GM12865 (cell line): ENCODE measurements at regions not wholly inside any gene's neighbourhood (a gene's known extent, or its start where the extent isn't known, plus 50 kb on each side); places are given as distances from the start of the nearest gene placed in this dataset.
"Not testable (repeated sequence)": the region's sequence is repeated elsewhere in the genome, so short reads cannot be mapped to it uniquely, and the experiment has no call there.

ENCODE experiments used
- DNase-seq: peaks from one replicate; pipeline ENCODE4 v3.0.0; 2010; ENCODE audit warnings: low read depth
- H3K4me3 ChIP-seq: 2 replicates; pipeline ENCODE4 v1.5.1; 2011; ENCODE audit warnings: mild to moderate bottlenecking, low read depth, low read length, control low read depth
- CTCF ChIP-seq: IDR thresholded peaks from 2 replicates; pipeline ENCODE4 v1.5.1; 2011; ENCODE audit warnings: low read length, control low read depth, low read depth, inconsistent platforms; ENCODE audit not compliant: insufficient read depth; ENCODE audit errors: missing control alignments

GRCh38 chr11:98766903-98767302, 253.8 kb upstream of the CNTN5 start:
- TF ChIP-seq CTCF: no peak
- no peak for DNase-seq
- H3K4me3 ChIP-seq: no peak overlapping the region

GRCh38 chr11:98770046-98770445, 250.7 kb upstream of the CNTN5 start:
- not testable (repeated sequence) for DNase-seq, H3K4me3 ChIP-seq

GRCh38 chr11:98771791-98772190, 249.0 kb upstream of the CNTN5 start:
- DNase-seq: no peak
- no peak for TF ChIP-seq CTCF
- H3K4me3 ChIP-seq: no peak overlapping the region

- TF ChIP-seq CTCF: no peak
- no peak for DNase-seq
- H3K4me3 ChIP-seq: no peak overlapping the region
These were observed 247.9 kb upstream of the CNTN5 start for GRCh38 chr11:98772893-98773292.

- H3K4me3 ChIP-seq: no peak overlapping the region
- no peak for TF ChIP-seq CTCF
- no peak for DNase-seq
These were observed 227.5 kb upstream of the CNTN5 start for GRCh38 chr11:98793276-98793675.

- no peak overlapping the region for H3K4me3 ChIP-seq
- DNase-seq: no peak
- TF ChIP-seq CTCF: no peak
These were observed 222.4 kb upstream of the CNTN5 start for GRCh38 chr11:98798333-98798732.

GRCh38 chr11:98800696-98801095, 220.1 kb upstream of the CNTN5 start:
- DNase-seq: no peak

More at GRCh38 chr11:98800696-98801095, 220.1 kb upstream of the CNTN5 start:
- no peak overlapping the region for H3K4me3 ChIP-seq
- TF ChIP-seq CTCF: no peak
